Natural killer cell (primary cell): ENCODE measurements at regions not wholly inside any gene's neighbourhood (a gene's known extent, or its start where the extent isn't known, plus 50 kb on each side); places are given as distances from the start of the nearest gene placed in this dataset.

Experiments used
- ATAC-seq, 3 donors: fragments of 150-1000 bp in 2 of 3; fragments of 200-7000 bp in 1 of 3; cut with Tn5 transposase; 1 replicate in 1 of 3; 2 replicates in 2 of 3; pipeline ENCODE4 v1.10.0; 2021; ENCODE audit warnings: mild to moderate bottlenecking in 2 of 3, moderate library complexity in 2 of 3
- DNase-seq, 2 donors: peaks; one replicate each; pipeline versions ENCODE4 v3.0.0 to v3.0.0-alpha.2; 2013 to 2021; ENCODE audit warnings: mixed read lengths in 1 of 2
- H3K27ac ChIP-seq: one replicate; pipeline ENCODE4 v1.5.1; 2013; ENCODE audit warnings: mild to moderate bottlenecking, low read length
- H3K27me3 ChIP-seq: one replicate; pipeline ENCODE4 v1.6.1; 2013; ENCODE audit warnings: low read length; ENCODE audit not compliant: control insufficient read depth, insufficient read depth
- H3K36me3 ChIP-seq: one replicate; pipeline ENCODE4 v1.6.1; 2013; ENCODE audit warnings: low read length; ENCODE audit not compliant: control insufficient read depth, insufficient read depth
- H3K4me1 ChIP-seq: one replicate; pipeline ENCODE4 v1.6.1; 2013; ENCODE audit warnings: low read length; ENCODE audit not compliant: control insufficient read depth, insufficient read depth
- H3K4me3 ChIP-seq: one replicate; pipeline ENCODE4 v1.5.1; 2013; ENCODE audit warnings: low read length
- H3K9me3 ChIP-seq: one replicate; pipeline ENCODE4 v1.6.1; 2013; ENCODE audit warnings: low read length; ENCODE audit not compliant: control insufficient read depth, insufficient read depth
- H3K27ac Mint-ChIP-seq, 2 donors: one replicate each; pipeline ENCODE4 v1.8.0; 2022; ENCODE audit warnings: mild to moderate bottlenecking in 2 of 2, mixed read lengths in 2 of 2, moderate library complexity in 1 of 2
- H3K27me3 Mint-ChIP-seq, 2 donors: one replicate each; pipeline ENCODE4 v1.8.0; 2022; ENCODE audit warnings: low read depth in 2 of 2, mixed read lengths in 2 of 2
- H3K36me3 Mint-ChIP-seq: one replicate; pipeline ENCODE4 v1.8.0; 2022; ENCODE audit warnings: mixed read lengths
- H3K4me1 Mint-ChIP-seq, 2 donors: one replicate each; pipeline ENCODE4 v1.8.0; 2022; ENCODE audit warnings: mixed read lengths in 2 of 2
- H3K4me3 Mint-ChIP-seq: one replicate; pipeline ENCODE4 v1.8.0; 2022; ENCODE audit warnings: mild to moderate bottlenecking, moderate library complexity, mixed read lengths
- H3K9me3 Mint-ChIP-seq, 2 donors: one replicate each; pipeline ENCODE4 v1.8.0; 2022; ENCODE audit warnings: mixed read lengths in 2 of 2
- WGBS: methylation state at CpG from one replicate; pipeline ENCODE4 v1.1.7; 2013; ENCODE audit warnings: missing lambda C conversion rate; ENCODE audit not compliant: insufficient coverage; 5-methylcytosine and 5-hydroxymethylcytosine counted together
- intact Hi-C: fragments of 100-400 bp; cut with micrococcal nuclease; formaldehyde crosslinking; loops from one replicate; pipeline ENCODE4 v1.14.2; 2022
- TF ChIP-seq, protein P1 (sequence below): fragments of 200-600 bp; IDR thresholded peaks from one replicate; pipeline ENCODE4 v1.8.0; 2022; ENCODE audit warnings: antibody characterized with exemption

DNA sequence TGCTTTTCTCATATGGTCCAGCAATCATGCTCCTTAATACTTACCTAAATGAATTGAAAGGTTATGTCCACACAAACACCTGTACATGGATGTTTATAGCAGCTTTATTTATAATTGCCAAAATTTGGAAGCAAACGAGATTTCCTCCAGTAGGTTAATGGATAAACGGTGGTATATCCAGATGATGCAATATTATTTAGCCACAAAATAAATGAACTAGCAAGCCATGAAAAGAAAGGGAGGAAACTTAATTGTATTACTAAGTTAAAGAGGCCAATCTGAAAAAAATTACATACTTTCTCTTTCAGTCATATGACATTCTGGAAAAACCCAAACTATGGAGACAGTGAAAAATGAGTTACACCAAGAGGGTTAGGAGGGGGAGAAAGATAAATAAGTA, 76.3 kb upstream of the LRRC7 start:
- no peak overlapping the region for H3K27ac ChIP-seq
- Mint-ChIP-seq H3K9me3 (peaks cover 18 to 28% of the 10 kb centered on the region in 2 donors), H3K4me3 (no peak overlapping the region), H3K36me3 (no peaks in the 10 kb centered on the region), H3K4me1 (no peaks in the 10 kb centered on the region), H3K27me3 (no peaks in the 10 kb centered on the region), H3K27ac (no peak overlapping the region)
- peaks cover 2% of the 10 kb centered on the region for H3K9me3 ChIP-seq
- no peak overlapping the region for H3K4me3 ChIP-seq
- TF ChIP-seq, protein P1, sequence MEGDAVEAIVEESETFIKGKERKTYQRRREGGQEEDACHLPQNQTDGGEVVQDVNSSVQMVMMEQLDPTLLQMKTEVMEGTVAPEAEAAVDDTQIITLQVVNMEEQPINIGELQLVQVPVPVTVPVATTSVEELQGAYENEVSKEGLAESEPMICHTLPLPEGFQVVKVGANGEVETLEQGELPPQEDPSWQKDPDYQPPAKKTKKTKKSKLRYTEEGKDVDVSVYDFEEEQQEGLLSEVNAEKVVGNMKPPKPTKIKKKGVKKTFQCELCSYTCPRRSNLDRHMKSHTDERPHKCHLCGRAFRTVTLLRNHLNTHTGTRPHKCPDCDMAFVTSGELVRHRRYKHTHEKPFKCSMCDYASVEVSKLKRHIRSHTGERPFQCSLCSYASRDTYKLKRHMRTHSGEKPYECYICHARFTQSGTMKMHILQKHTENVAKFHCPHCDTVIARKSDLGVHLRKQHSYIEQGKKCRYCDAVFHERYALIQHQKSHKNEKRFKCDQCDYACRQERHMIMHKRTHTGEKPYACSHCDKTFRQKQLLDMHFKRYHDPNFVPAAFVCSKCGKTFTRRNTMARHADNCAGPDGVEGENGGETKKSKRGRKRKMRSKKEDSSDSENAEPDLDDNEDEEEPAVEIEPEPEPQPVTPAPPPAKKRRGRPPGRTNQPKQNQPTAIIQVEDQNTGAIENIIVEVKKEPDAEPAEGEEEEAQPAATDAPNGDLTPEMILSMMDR, result no peak
- no CpG with 5 or more reads among the region's 2 CpGs for WGBS
- no peaks in the 10 kb centered on the region for H3K27me3 ChIP-seq
- no peaks in the 10 kb centered on the region for H3K4me1 ChIP-seq
- intact Hi-C loops, result no loop called here
- ATAC-seq, result no peak
- H3K36me3 ChIP-seq, result no peaks in the 10 kb centered on the region
- DNase-seq, result no peak

DNA sequence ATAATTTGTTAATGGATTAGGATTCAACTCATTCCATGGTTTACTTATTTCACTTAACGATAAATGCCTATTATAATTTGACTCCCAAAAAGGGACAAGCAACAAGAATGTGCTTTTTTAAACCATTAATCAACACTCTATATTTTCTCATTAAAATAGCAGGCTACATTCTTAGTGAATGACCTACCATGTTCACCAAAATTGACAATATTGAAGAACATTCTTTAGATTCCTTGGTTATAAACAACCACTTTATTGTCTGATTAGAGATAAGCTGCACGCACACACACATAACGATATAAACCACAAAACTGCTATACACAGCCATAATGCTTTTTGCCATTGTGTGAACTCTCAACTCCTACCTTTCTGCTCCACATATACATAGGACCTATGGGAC, 75.4 kb upstream of the LRRC7 start:
- Mint-ChIP-seq H3K27ac (no peak overlapping the region), H3K9me3 (peaks cover 19 to 29% of the 10 kb centered on the region in 2 donors), H3K4me3 (no peak overlapping the region), H3K27me3 (no peaks in the 10 kb centered on the region), H3K36me3 (no peaks in the 10 kb centered on the region), H3K4me1 (no peaks in the 10 kb centered on the region)
- DNase-seq, result no peak
- intact Hi-C loops, result no loop called here
- Histone ChIP-seq H3K9me3 (peaks cover 2% of the 10 kb centered on the region), H3K36me3 (no peaks in the 10 kb centered on the region), H3K4me1 (no peaks in the 10 kb centered on the region), H3K27me3 (no peaks in the 10 kb centered on the region), H3K4me3 (no peak overlapping the region), H3K27ac (no peak overlapping the region)
- WGBS, result 91% methylated on average over 3 of the region's 3 CpGs
- ATAC-seq, result no peak
- TF ChIP-seq, protein P1, result no peak

DNA sequence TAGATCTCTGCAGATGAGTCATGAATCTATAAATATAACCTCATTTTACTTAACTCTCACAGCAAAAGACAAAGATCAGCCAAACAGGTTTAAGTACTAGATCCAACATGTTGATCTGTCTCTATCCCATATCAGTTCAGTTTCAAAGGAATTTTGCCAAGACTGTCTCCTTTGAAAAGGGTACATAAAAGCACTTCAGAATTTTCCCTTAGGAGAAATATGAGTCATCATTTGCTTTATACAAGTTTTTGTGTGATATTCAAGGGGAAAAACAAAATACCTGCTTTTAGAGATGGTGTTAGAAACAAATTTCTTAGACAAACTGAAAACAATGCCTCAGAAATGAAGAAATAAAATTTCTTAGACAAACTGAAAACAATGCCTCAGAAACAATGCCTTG, 73.5 kb upstream of the LRRC7 start:
- Histone ChIP-seq H3K4me3 (no peak overlapping the region), H3K36me3 (no peaks in the 10 kb centered on the region), H3K4me1 (no peaks in the 10 kb centered on the region), H3K27ac (no peak overlapping the region), H3K9me3 (no peaks in the 10 kb centered on the region), H3K27me3 (no peaks in the 10 kb centered on the region)
- DNase-seq (no peak), ATAC-seq (no peak)
- no peaks in the 10 kb centered on the region for H3K4me1 Mint-ChIP-seq
- no peak overlapping the region for H3K4me3 Mint-ChIP-seq
- intact Hi-C loops, result no loop called here
- H3K36me3 Mint-ChIP-seq, result no peaks in the 10 kb centered on the region
- TF ChIP-seq, protein P1, result no peak
- peaks cover 14 to 17% of the 10 kb centered on the region in 2 donors for H3K9me3 Mint-ChIP-seq
- H3K27ac Mint-ChIP-seq, result no peak overlapping the region
- no peaks in the 10 kb centered on the region for H3K27me3 Mint-ChIP-seq

DNA sequence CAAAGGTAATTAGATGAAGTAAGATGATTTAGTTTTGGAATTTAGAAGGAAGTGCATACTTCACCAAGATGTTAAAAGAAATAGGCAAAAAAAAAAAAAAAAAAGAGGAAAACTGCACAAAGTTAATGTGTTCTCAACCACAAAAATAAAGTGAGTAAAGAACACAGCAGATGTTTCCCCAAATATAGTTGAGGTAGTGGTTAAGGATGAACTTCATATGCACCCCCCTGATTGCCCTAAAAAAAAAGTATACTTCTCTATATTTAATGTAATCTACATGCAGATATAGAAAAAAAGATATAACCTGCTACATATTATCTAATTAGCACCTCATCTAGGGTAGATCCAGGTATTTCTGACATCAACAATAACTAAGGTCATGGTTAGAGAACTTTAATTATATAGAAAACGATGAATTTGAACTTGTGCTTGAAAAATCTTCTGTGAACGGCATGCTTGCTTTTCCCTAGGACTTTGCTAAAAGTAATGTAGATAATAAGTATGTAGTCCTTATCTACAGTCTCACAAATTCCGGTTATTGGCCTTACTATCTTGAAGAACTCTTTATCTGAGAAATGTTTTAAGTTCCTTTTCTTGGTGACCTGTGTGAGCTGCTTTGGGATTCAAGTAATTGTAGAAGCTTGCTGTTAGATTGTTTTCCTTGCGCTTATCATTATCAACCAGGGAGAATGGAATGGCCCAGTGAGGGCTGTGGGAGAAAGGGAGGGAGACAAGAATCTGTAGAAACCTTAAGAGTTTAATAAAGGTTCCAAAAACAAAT, 70.1 kb upstream of the LRRC7 start:
- H3K27me3 ChIP-seq, result no peaks in the 10 kb centered on the region
- H3K4me1 ChIP-seq, result no peaks in the 10 kb centered on the region
- WGBS, result 45% methylated on average over 3 of the region's 4 CpGs
- no peak overlapping the region for H3K4me3 Mint-ChIP-seq
- no peaks in the 10 kb centered on the region for H3K4me1 Mint-ChIP-seq
- no peak overlapping the region for H3K4me3 ChIP-seq
- no peak for DNase-seq
- no peaks in the 10 kb centered on the region for H3K27me3 Mint-ChIP-seq
- no peaks in the 10 kb centered on the region for H3K36me3 Mint-ChIP-seq
- intact Hi-C loops, result no loop called here
- TF ChIP-seq, protein P1, result no peak
- peaks cover 6 to 7% of the 10 kb centered on the region in 2 donors for H3K9me3 Mint-ChIP-seq
- H3K9me3 ChIP-seq, result no peaks in the 10 kb centered on the region
- no peaks in the 10 kb centered on the region for H3K36me3 ChIP-seq
- no peak overlapping the region for H3K27ac Mint-ChIP-seq
- no peak overlapping the region for H3K27ac ChIP-seq
- no peak for ATAC-seq
